AG20443 (cell line): ENCODE measurements at regions not wholly inside any gene's neighbourhood (a gene's known extent, or its start where the extent isn't known, plus 50 kb on each side); places are given as distances from the start of the nearest gene placed in this dataset.

Experiments used
- DNase-seq: peaks from one replicate; pipeline ENCODE4 v3.0.0; 2012; ENCODE audit warnings: low spot score, mixed read lengths

DNA sequence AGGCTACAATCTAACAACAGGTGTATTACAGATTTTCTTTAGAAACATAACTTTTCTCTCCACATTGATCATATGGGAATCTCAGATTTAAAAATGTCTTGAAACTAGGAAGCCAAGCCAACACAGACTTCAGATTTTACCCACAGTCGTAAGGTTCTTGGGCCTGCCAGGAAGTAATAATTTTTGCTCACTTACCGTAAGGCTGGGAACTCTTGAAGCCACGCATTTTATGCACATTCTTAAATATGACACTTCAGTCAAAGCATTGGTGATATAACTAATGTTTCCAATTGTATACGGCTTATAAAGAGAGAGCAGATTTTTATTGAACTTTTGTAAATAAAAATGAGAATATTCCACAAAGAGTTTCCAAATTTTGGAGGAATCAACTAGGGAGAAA lies 328.9 kb upstream of the TRPC7 start:
- no peak for DNase-seq

DNA sequence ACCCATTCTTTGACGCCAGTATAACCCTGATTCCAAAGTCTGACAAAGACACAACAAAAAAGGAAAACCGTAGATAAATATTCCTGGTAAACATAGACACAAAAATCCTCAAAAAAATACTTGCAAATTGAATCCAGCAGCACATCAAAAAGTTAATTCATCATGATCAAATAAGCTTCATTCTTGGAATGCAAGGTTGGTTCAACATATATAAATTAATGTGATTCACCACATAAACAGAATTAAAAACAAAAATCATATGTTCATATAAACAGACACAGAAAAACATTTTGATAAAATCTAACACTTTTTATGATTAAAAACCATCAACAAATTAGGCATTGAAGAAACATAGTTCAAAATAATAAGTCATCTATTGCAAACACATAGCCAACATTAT lies 324.2 kb upstream of the TRPC7 start:
- DNase-seq = no peak

DNA sequence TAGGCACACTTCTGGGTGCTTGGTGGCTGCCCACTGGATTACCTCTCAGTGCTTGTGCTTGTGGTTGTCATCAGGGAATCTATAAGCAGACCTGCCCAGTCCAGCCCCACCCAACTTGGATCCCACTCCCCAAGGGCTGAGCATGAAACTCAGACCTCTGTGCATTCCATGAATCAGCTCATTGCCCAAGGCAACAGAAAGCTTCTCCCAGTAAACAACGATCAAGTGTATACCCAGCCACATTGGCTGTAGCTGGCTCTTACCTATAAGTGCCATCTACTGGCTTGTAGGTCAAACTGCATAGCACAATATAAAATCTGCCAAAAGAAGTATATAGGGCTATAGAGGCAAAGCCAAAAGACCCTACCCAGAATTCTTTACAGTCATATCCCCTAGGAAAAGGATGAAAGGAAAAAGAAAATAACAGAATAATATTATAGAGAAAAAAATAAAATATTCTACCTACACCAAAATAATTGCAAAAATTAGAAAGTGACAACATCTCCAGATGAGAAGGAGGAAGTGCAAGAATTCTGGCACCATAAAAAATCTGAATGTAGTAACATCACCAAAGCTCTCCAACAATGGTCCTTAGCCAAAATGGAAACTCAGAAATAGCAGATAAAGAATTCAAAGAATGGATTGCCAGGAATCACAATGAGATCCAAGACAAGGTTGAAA lies 321.0 kb upstream of the TRPC7 start:
- DNase-seq = no peak

DNA sequence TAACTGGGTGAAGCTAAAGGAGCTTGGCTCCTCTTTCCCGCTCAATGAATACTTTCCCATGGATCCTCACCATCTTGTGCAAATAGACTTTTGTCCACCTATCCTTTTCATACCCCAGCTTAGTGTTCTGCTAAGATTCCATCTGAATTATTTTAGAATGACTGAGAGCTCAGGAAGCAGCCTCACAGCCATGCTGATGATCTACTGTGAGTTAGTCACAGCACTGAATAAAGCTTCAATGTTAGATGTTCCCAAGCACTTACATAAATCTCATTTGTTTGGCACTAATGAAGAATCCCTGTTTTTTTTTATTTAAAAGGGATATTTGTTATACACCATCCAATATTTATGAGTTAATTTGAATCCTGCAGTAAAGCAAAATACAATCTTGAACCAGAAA lies 317.6 kb upstream of the TRPC7 start:
- no peak for DNase-seq

DNA sequence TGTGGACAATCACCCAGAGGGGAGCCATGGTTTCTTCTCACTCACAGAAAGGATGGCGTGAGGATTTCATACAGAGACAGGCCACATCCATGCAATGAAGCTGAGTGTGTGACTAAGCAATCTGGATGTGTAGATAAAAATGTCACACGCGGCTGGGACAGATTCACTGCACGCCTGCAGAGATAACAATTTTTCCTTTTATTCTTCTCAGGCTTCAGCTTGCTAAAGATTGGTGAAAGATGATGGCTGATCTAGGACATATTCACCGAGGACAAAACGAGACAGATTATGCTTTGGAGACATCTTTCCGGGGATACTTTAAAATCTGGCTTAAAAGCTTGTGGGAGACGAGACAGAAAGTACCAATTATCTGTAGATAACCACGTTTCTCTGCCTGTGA lies 313.9 kb upstream of the TRPC7 start:
- no peak for DNase-seq

DNA sequence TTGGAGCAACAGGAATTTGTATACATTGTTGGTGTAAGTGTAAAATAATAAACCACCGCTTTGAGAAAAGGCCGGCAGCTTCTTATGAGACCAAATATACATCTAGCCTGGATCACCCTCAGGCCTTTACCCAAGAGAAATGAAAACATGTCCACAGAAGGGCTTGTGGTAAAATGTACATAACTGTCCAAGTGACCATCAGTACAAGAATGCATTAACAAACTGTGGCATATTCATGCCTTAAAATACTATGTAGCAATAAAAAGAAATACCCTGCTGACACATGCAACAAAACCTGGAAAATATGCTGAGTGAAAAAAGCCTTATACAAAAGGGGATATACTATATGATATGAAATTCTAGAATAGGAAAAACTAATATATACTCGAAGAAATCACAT lies 311.9 kb upstream of the TRPC7 start:
- no peak for DNase-seq

DNA sequence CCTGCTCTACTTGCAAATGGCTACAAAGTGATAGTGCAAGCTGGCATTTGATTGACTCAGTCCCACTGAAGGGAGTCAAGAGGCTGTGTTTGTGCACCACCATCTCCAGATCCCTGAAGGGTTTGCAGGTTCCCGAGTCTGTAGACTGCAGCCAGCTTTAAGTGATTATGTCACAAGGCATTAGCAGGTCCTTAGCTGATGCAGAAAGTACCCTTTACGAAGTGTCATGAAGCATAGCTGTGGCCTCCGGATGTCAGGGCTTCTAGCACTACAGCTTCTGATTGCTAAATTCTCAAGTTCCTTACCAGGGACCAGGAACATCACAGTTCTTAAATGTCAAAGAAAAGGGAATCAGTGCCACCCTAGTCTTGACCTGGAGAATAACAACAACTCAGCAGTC lies 311.3 kb upstream of the TRPC7 start:
- DNase-seq = no peak

DNA sequence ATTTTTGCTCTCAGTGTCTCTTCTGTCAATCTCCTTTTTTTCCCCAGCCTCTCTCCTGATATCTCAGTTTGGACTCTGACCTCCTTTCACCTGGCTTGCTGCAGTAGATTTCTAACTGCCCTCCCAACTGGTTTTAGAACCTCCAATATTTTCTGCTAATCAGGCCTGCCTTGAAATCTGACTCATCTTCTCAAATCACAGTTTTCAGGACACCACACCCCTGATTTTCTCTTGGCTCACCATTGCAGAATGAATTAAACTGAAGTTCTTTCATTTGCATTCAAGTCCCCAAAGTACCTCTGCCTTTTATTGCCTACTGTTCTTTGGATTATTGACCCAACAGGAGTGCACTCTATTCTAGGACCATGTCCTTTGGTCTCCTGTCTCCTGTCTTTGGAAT lies 310.4 kb upstream of the TRPC7 start:
- no peak for DNase-seq

DNA sequence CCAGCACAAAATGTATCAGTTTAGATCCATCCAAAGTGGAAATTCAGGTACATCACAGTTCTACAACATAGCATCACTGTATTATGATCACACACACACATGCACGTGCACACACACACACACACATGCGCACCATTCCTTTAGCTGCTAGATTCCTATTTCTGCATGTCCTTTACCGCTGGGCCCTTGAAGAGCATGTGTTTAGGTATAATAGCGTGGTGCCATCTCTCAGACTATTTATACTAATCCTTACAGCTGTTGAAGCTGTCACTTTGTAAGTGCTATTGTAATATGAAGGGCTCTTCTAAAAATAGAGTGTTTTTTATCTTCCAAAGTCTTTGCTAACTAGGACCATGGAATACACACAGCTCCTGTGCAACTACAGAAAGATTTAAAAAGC lies 308.8 kb upstream of the TRPC7 start:
- DNase-seq = no peak

DNA sequence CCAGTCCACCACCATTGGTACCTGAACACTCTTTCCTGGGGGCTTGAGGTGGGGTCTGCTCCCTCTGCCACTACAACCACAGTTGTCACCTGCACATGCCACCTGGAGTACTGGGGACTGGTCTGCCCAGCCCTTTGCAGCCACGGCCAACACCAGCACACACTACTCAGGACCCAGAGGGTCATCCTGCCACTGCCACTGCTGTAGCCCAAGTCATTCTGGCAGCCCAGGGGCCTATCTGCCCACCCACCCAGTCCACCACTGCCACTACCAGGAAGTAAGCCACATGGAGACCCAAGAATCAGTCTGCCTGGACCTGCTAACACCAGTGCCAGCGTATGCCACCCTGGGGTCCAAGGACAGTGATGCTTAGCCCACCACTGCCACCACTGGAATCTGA lies 302.4 kb upstream of the TRPC7 start:
- no peak for DNase-seq

DNA sequence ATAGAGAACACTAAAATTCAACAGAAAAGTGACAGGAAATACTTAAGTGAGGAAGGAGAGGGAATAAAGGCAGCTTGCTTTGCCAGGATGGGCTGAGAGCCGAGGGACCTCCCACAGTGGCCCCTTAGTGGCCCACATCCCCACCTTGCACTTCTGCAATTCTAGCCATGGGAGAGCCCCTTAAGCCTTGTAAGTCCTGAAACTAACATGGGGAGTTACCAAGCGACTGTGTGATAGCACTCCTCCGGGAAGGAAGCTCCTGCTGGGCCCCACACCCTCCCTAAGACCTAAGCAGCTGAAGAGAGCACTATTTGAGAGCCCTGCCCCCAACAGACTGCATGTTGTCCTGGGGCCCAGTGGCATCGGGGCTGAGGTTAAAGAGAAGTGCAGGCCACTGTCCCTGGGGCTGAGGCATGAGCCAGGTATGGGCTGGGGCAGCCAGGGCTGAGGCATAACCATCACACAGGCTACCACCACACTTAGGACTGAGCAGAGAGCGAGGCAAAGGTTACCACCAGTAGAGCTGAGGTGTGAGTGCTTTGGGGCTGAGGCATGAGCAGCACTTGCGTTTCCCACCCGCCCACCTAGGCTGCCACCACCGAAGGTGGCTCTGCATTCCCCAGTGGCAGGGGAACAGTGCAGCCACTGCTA lies 301.8 kb upstream of the TRPC7 start:
- no peak for DNase-seq

DNA sequence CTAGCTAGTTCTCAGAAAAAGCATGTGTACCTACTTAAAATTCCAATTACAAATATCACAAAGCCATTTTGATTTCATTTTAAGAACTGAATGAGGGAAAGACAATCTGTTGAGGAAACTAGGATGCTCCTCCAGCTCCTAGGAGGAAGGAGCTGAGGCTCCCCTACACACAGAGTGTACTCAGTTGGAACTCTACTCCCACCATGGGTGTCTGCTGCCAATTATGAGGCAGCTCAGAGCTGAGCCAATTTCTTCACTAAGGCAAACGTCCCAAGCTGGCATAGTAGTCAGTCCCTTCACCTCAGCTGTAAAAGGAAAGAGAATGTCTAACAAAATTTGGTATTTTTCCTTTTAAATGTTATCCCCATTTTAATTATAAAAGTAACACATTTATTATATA lies 300.0 kb upstream of the TRPC7 start:
- DNase-seq = no peak

DNA sequence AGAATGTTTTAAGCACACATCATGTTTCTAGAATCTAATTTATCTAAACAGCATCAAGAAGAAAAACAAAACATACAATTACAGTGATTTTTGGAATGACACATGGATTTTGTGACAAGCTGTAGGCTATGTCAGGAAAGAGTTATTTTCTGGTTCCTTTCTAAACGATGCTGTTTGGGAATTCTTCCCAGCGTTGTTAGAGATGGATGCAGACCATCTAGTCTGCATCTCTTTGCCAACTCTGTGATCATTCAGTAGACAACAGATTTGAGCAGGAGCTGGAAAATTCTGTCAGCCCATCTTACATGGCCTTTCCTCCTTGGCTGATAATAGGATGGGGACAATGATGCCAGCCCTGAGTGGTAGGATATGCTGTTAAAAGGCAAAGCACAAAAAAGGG lies 295.7 kb upstream of the TRPC7 start:
- no peak for DNase-seq

DNA sequence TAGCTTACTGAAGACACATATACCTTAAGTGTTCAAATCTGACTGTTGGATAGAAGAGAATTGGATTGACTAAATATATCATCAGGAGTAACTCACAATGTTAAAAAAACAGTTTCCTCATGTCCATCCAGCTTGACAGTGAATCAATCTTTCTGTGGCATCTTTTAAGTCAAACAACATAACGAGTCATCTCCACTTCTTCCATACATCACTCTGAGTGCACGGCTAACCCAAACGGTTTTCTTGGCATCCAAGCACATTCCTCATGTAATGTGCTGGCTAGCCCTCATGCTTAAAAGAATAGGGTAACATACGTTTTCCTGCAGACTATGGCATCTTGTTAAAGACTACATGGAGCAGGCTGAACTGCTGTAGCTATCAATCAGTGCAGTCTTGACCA lies 291.5 kb upstream of the TRPC7 start:
- DNase-seq = no peak

DNA sequence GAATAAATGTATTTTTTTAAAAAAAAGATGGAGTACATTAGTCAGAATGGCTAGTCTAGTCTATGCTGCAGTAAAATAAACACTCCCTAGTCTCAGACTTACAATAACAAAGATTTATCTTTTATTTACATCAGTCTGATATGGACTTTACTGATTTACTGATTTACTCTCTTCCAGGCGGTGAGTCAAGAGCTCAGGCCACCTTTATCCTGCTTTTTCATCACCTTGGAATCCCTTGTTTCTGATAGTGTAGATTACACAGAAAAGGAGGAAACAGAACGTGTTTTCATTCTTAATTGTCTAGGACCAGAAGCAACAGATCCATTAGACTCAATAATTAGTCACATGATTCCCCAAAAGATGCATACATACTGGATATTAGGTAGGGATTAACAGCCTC lies 290.1 kb upstream of the TRPC7 start:
- DNase-seq = no peak

DNA sequence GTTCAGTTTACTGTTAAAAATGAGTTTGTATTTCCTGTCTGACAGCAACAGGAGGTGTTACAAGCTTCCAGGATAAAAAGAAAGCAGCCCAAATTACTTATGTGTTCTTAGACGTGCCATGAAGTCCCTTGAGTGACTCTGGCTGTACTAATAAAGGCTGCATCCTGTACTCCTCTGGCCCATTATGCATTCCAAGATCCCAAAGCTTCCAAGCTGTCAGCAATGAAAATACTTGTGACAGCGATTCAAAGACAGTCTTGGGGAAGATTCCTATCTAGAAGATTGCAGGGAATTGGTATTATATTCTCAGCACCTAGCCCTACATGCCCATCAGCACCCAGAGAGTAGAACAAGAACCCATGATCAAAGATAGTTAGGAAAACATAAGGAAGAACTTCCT lies 281.6 kb upstream of the TRPC7 start:
- no peak for DNase-seq

DNA sequence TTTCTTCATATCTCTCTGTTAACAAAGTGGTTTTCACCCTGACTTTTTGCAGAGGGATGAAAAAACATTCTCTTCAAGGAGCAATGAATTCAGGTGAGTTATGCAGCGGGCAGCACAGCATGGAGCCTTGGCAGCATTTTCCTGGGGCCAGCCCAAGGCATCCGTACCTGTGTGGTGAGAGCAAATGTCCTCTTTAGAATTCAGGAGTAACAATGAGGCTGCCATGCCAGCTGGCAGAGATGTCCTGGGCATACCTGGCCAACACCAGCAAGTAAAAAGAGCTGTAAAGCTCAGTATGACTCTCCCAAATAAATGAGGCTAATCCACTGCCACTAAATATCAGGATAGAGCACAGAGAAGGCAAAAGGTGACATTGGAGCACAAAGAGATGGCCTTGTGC lies 277.6 kb upstream of the TRPC7 start:
- no peak for DNase-seq

DNA sequence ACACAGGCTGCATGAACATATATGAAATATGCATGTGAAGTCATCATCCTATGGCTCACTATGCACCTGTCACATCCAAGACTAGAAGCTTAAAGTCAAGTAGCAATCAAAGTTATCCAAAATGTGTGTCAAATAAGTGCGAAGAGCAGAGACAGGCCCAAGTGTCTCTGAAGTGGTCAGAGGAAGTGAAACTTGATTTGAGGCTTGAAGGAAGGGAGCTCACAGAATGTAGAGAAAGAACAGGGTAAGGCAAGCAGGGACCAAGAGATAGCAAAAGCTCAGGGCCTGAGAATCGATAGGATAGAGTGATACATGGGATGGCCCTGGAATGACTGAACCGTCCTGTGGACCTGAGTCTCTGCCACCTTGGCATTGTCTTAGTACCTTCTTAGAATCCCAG lies 274.3 kb upstream of the TRPC7 start:
- DNase-seq = no peak

DNA sequence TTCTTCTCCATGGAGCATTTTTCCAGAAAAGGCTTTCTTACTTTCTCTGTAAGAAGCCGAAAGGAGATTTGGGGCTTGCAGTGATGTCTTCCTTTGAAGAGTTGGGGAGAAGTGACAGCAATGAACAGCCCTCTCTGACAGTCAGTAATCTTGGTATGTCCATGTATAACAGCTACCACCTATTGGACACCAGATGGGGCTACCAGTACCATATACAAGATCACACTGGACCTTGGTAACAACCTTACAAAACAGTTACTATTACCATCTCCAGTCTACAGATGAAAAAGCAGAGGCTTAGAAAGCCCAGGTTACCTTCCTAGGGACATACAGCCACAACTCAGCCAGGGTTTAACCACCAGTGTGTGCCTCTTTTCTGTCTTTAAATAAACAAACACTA lies 272.7 kb upstream of the TRPC7 start:
- DNase-seq = no peak

DNA sequence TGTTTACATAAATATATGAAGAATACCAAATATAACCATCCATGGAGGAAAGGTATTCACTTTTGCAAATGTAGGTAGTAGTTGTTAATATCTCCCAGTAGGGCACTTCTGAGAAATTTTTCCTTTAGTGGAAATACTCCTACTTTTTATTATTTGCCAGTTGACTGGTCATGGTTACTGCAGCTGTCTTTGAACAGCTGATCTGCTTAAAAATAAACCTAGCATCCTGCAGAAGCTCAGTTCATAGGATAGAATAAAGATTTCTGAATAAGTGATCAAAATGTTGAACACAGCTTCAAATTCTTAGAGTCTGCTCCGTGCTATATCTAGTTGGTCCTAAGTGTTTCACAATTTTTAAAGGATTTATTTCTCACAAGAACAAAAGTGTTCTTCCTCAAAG lies 270.7 kb upstream of the TRPC7 start:
- DNase-seq = no peak

DNA sequence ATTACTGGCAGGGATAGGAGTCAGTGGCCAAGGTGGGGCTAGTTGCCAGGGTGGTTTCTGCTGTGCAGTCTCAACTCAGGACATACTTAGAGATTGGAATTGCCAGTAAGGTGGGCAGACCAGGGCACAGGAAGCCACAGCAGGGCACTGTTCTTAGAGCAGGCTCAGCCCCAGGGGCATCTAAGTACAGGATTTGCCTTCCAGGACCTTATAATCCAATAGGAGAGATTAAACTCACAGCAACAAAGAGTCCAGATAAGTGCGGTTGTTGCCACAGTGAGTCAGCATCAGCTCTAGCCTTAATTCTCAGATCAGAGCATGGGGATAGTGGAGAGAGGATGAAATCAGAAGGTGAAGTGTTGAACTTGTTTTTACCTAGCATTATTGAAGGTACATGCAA lies 265.8 kb upstream of the TRPC7 start:
- DNase-seq = no peak

DNA sequence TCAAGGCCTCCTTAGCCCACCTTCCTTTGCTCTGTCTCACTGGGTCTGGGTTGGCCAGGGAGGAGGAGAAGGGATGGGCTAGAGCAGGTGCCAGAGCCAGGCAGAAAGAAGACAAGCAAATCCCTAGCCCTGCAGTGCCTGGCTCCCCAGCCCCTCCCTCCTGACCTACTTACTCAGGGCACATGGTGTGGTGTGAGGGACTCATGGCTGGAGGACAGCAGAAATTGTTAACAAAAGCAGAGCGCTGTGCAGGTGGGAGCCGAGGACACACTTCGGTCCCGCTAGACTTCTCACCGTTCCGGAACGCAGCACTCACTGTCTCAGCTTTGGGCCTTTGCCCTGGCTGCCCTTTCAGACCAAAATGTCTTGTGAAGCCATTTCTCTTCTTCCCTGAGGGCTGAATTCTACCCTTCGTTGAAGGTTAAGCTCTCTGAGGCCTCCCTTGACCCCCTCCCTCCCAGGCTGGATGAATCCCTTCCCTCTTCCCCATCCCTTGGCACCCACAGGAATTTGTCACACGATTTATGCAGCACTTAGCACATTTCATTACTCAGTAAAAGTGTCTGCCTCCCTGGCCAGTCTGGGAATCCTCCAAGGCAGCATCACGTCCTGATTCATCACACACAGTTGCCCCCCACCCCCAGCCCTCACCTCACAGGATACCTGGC lies 263.9 kb upstream of the TRPC7 start:
- no peak for DNase-seq

DNA sequence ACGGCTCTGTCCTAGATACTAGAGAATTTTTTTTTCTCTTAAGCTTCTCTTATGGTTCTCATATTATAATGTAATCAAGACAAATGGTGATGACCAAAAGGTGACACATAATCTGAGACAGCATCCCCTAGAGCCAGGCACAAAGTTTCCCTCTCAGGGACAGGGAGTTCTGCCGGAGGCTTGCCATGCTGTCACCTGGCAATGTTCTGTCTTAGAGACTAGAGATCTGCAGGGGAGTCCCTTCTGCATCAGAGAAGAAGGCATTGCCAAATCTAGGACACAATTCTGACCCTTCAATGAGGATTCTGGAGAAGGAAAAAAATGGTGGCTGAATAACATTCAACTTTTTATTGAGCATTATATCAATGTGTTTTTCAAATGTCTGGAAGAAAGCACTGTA lies 261.2 kb upstream of the TRPC7 start:
- no peak for DNase-seq

DNA sequence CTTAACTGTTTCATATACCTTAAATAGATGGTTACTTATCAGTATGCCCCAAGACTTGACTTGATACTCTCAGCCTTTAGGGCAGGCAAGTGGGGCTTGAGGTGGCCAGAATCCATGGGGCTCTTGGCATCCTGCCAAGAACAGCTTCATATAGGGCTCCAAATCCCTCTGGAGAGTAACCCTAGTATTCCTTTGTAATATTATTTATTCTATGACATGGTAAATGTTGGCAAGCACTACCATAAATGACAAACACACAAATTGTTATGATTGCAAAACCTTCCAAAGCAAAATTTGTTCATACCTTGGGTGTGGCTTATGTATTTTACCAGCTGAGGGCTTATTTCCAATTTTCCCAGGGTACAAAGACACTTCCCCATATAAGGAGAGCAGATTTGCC lies 257.4 kb upstream of the TRPC7 start:
- DNase-seq = no peak
